GM12864 (cell line): ENCODE measurements at regions not wholly inside any gene's neighbourhood (a gene's known extent, or its start where the extent isn't known, plus 50 kb on each side); places are given as distances from the start of the nearest gene placed in this dataset.
A peak's percentile ranks its signal among the peaks of the same experiment; 100 is the strongest.

Experiments used
- DNase-seq: peaks from one replicate; pipeline ENCODE4 v3.0.0-alpha.2; 2011; ENCODE audit warnings: low read depth
- H3K4me3 ChIP-seq: 2 replicates; pipeline ENCODE4 v1.5.1; 2011; ENCODE audit warnings: mild to moderate bottlenecking, low read depth, low read length, control low read depth
- TF ChIP-seq, protein P1 (sequence below): IDR thresholded peaks from 2 replicates; pipeline ENCODE4 v1.5.1; 2011; ENCODE audit warnings: low read depth, mild to moderate bottlenecking, moderate library complexity, low read length, control low read depth, inconsistent platforms; ENCODE audit errors: missing control alignments

GRCh38 chrX:147468600-147468999, 443.1 kb upstream of the FMR1 start:
- no peak for DNase-seq
- no peak overlapping the region for H3K4me3 ChIP-seq
- TF ChIP-seq, protein P1, sequence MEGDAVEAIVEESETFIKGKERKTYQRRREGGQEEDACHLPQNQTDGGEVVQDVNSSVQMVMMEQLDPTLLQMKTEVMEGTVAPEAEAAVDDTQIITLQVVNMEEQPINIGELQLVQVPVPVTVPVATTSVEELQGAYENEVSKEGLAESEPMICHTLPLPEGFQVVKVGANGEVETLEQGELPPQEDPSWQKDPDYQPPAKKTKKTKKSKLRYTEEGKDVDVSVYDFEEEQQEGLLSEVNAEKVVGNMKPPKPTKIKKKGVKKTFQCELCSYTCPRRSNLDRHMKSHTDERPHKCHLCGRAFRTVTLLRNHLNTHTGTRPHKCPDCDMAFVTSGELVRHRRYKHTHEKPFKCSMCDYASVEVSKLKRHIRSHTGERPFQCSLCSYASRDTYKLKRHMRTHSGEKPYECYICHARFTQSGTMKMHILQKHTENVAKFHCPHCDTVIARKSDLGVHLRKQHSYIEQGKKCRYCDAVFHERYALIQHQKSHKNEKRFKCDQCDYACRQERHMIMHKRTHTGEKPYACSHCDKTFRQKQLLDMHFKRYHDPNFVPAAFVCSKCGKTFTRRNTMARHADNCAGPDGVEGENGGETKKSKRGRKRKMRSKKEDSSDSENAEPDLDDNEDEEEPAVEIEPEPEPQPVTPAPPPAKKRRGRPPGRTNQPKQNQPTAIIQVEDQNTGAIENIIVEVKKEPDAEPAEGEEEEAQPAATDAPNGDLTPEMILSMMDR: no peak

- TF ChIP-seq, protein P1: peak; percentile 18
- DNase-seq: no peak
- H3K4me3 ChIP-seq: no peak overlapping the region
Measured at GRCh38 chrX:147476008-147476407, 435.7 kb upstream of the FMR1 start.

DNA sequence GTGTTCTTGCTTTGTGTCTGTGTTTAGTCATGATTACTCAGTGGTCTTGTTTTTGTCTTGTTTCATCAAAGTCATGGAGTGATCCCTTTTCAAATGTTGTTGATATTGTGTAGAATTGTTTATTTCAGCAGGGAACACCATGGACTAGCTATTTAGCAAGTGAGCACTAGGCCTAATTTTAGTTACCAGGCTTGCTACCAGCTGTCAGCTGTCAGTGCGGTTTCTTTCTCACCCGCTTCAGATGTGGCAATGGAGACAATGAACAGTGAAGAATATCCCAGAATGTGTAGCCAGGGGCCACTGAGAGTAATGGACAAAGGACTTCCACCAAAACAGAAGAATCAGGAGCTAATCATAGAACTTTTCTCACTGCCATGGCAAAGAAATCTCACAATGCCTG, 432.8 kb upstream of the FMR1 start:
- H3K4me3 ChIP-seq: no peak overlapping the region
- TF ChIP-seq, protein P1: no peak
- DNase-seq: no peak

GRCh38 chrX:147485207-147485606, 426.5 kb upstream of the FMR1 start:
- TF ChIP-seq, protein P1: no peak

GRCh38 chrX:147494365-147494764, 417.4 kb upstream of the FMR1 start:
- no peak overlapping the region for H3K4me3 ChIP-seq
- TF ChIP-seq, protein P1: no peak
- DNase-seq: no peak

More at GRCh38 chrX:147485207-147485606, 426.5 kb upstream of the FMR1 start:
- no peak overlapping the region for H3K4me3 ChIP-seq
- DNase-seq: no peak

DNA sequence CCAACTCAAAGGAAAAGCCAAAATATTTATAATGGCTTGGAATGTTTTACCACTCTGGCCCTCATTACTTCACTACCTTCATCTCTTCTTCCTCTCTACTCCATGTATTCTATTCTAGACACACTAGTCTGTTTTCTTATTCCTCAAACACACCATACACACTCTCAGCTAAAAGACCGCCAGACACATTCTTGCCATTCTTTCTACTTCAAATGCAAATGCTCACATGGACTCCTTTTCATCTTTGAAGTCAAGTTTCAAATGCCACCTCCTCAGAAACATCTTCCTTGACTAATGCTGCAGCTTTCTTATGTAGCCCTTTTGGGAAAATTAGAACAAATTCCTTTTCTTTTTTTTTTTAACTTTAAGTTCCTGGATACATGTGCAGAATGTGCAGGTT, 412.9 kb upstream of the FMR1 start:
- DNase-seq: no peak
- no peak overlapping the region for H3K4me3 ChIP-seq
- TF ChIP-seq, protein P1: no peak

DNA sequence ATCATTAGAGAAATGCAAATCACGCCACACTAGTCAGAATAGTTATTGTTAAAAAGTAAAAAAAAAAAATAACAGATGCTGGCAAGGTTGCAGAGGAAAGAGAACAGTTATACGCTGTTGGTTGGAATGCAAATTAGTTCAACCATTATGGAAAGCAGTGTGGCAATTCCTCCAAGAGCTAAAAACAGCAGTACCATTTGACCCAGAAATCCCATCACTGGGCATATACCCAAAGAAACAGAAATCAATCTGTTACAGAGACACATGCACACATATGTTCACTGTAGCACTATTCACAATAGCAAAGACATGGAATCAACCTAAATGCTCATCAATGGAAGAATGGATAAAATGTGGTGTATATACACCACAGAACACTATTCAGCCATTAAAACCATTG, 388.7 kb upstream of the FMR1 start:
- TF ChIP-seq, protein P1: no peak
- DNase-seq: no peak

More for the DNA sequence above, 388.7 kb upstream of the FMR1 start:
- no peak overlapping the region for H3K4me3 ChIP-seq
